ENCODE measurements at regions not wholly inside any gene's neighbourhood (a gene's known extent, or its start where the extent isn't known, plus 50 kb on each side); places are given as distances from the start of the nearest gene placed in this dataset.

- DNase-seq: no peak
These were observed 80.3 kb upstream of the UQCRFS1 start for GRCh38 chr19:29293292-29293691.

GRCh38 chr19:29293736-29294342 is 80.9 kb upstream of the UQCRFS1 start:
- no peak for DNase-seq

GRCh38 chr19:29294343-29294811 is 81.4 kb upstream of the UQCRFS1 start:
- peak; percentile 8 for DNase-seq

GRCh38 chr19:29295285-29295684 is 82.3 kb upstream of the UQCRFS1 start:
- DNase-seq: no peak

- no peak for DNase-seq
These were observed 84.4 kb upstream of the UQCRFS1 start for GRCh38 chr19:29297381-29297780.

GRCh38 chr19:29299416-29300380 is 86.7 kb upstream of the UQCRFS1 start:
- DNase-seq: no peak

- no peak for DNase-seq
These were observed 89.3 kb upstream of the UQCRFS1 start for GRCh38 chr19:29302002-29302928.

- no peak for DNase-seq
These were observed 90.2 kb upstream of the UQCRFS1 start for GRCh38 chr19:29303069-29303718.

GRCh38 chr19:29303719-29304090 is 90.8 kb upstream of the UQCRFS1 start:
- no peak for DNase-seq

GRCh38 chr19:29305268-29305667 is 92.3 kb upstream of the UQCRFS1 start:
- no peak for DNase-seq

GRCh38 chr19:29308977-29309590 is 96.1 kb upstream of the UQCRFS1 start:
- DNase-seq: no peak

GRCh38 chr19:29309637-29310036 is 96.7 kb upstream of the UQCRFS1 start:
- no peak for DNase-seq

- no peak for DNase-seq
These were observed 98.3 kb upstream of the UQCRFS1 start for GRCh38 chr19:29311191-29311790.

GRCh38 chr19:29315556-29316190 is 102.7 kb upstream of the UQCRFS1 start:
- no peak for DNase-seq

- DNase-seq: no peak
These were observed 105.6 kb upstream of the UQCRFS1 start for GRCh38 chr19:29318581-29318980.

GRCh38 chr19:29320086-29320485 is 107.1 kb upstream of the UQCRFS1 start:
- no peak for DNase-seq

GRCh38 chr19:29320618-29321017 is 107.7 kb upstream of the UQCRFS1 start:
- DNase-seq: no peak

GRCh38 chr19:29321116-29321515 is 108.2 kb upstream of the UQCRFS1 start:
- DNase-seq: no peak

GRCh38 chr19:29323021-29323430 is 110.1 kb upstream of the UQCRFS1 start:
- no peak for DNase-seq

GRCh38 chr19:29323440-29324290 is 110.7 kb upstream of the UQCRFS1 start:
- no peak for DNase-seq

All from EL (cell line).